HT-29 (cell line): ENCODE measurements at regions not wholly inside any gene's neighbourhood (a gene's known extent, or its start where the extent isn't known, plus 50 kb on each side); places are given as distances from the start of the nearest gene placed in this dataset. TPM values are rescaled to one million over a fixed set of nuclear protein-coding genes. Genes with fewer than 3 reads are reported as not detected.

Source experiments
- DNase-seq: peaks from one replicate; pipeline ENCODE4 v3.0.0-alpha.2; 2015; ENCODE audit warnings: low spot score
- small RNA-seq: library from RNA; depleted of rRNA; stranded (forward); fragments of <200 nt; gene quantifications from one replicate; pipeline ENCODE3, GENCODE V24; 2014

DNA sequence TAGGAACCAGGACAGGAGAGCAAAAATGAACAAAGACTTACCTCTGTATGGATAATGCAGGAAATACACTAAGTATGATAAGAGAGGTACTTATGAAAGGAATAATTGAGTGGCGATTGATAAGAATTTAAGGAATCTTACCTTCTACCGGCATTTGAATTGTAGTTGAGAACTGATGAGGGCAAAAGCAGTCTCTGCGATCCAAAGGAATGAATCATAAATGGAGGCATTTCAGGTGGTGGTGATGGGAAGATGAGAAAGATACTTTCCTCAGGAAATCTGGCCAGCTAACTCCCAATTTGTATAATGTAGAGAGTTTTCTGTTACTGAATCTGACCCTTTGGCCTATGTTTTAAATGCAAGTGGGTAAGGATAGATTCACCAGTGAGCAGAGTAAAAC is 71.9 kb upstream of the C11orf87 start:
- no peak for DNase-seq

GRCh38 chr11:109362059-109362458 is 59.9 kb upstream of the C11orf87 start:
- no peak for DNase-seq

DNA sequence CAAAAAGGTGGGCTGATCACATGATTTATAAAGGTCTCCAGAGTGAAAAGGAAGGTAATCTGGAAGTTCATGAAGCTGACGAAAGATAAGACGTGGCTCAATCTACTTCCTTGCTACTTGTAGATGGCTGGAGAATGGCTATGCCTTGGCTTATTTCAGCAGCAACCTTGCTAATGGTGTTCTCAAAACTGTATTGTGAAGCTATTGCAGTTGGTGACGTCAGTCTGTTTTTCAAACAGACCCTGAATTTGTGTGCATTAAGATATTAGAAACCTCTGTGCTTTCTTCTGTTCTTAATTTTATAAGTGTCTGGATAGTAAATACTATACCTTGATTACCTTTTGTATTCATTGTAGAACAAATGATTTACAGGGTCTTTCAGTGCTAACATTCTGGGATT is 58.3 kb upstream of the C11orf87 start:
- no peak for DNase-seq

GRCh38 chr11:109364851-109365250 is 57.1 kb upstream of the C11orf87 start:
- no peak for DNase-seq

- DNase-seq, result no peak
Observed at GRCh38 chr11:109371444-109372176, 50.4 kb upstream of the C11orf87 start.

Small RNA genes in the stretch of these regions (small RNA-seq; reads per million reads assigned to genes)
- gene RF00157, result 0.29 reads per million
- gene RNA5SP349, result 2.9 reads per million, percentile 74 among the genes with 10 or more reads in this experiment
- gene RNU6-654P, result not detected
